ENCODE measurements at regions not wholly inside any gene's neighbourhood (a gene's known extent, or its start where the extent isn't known, plus 50 kb on each side); places are given as distances from the start of the nearest gene placed in this dataset.
"Not testable (repeated sequence)": the region's sequence is repeated elsewhere in the genome, so short reads cannot be mapped to it uniquely, and the experiment has no call there.

DNA sequence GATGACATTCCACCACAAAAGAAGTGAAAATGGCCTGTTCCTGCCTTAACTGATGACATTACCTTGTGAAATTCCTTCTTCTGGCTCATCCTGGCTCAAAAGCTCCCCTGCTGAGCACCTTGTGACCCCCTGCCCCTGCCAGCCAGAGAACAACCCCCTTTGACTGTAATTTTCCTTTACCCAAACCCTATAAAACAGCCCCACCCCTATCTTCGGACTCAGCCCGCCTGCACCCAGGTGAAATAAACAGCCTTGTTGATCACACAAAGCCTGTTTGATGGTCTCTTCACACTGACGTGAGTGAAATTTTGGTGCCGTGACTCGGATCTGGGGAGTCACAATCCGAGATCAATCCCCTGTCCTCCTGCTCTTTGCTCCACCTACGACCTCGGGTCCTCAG is 101.0 kb upstream of the GRIN2A start:
- TF ChIP-seq, protein P1, sequence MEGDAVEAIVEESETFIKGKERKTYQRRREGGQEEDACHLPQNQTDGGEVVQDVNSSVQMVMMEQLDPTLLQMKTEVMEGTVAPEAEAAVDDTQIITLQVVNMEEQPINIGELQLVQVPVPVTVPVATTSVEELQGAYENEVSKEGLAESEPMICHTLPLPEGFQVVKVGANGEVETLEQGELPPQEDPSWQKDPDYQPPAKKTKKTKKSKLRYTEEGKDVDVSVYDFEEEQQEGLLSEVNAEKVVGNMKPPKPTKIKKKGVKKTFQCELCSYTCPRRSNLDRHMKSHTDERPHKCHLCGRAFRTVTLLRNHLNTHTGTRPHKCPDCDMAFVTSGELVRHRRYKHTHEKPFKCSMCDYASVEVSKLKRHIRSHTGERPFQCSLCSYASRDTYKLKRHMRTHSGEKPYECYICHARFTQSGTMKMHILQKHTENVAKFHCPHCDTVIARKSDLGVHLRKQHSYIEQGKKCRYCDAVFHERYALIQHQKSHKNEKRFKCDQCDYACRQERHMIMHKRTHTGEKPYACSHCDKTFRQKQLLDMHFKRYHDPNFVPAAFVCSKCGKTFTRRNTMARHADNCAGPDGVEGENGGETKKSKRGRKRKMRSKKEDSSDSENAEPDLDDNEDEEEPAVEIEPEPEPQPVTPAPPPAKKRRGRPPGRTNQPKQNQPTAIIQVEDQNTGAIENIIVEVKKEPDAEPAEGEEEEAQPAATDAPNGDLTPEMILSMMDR (IDR thresholded peaks at IDR 0.05): not testable (repeated sequence)
- not testable (repeated sequence) for TF ChIP-seq POLR2A (IDR thresholded peaks at IDR 0.05)
